HepG2 (cell line): ENCODE measurements at regions not wholly inside any gene's neighbourhood (a gene's known extent, or its start where the extent isn't known, plus 50 kb on each side); places are given as distances from the start of the nearest gene placed in this dataset.

ENCODE experiments used
- ATAC-seq: fragments of 200-7000 bp; cut with Tn5 transposase; 3 replicates; pipeline ENCODE4 v1.9.1; 2020; ENCODE audit warnings: mild to moderate bottlenecking, moderate library complexity
- BruUV-seq: library from RNA; stranded (reverse); fragments of 400-500 nt; replicated peaks from 2 replicates; lab custom pipeline; 2021; lab: Mats Ljungman, UMichigan
- CTCF ChIA-PET: fragments of 300-600 bp; formaldehyde crosslinking; extraction: SDS; loops from one replicate; lab custom pipeline; 2021; ENCODE audit warnings: low total read pairs, inconsistent platforms, low intra/inter-chr PET ratio; lab: Yijun Ruan, JAX
- POLR2A ChIA-PET: fragments of 350-600 bp; sonication (Branson Sonifier 250); formaldehyde crosslinking; loops from one replicate; lab custom pipeline; 2020; ENCODE audit warnings: antibody characterized with exemption, inconsistent platforms; lab: Yijun Ruan, JAX
- DNase-seq: peaks from one replicate; pipeline ENCODE4 v3.0.0-alpha.2; 2015; ENCODE audit warnings: low spot score
- FAIRE-seq: peaks from 3 replicates; lab custom pipeline; 2011; peaks lifted over from hg19 to GRCh38; lab: Jason Lieb, UNC
- H2AFZ ChIP-seq: one replicate; pipeline ENCODE4 v1.6.1; 2011; ENCODE audit warnings: low read length, inconsistent platforms
- H3K27ac ChIP-seq: fragments of 300-600 bp; 3 replicates; pipeline ENCODE4 v1.8.0; 2011; ENCODE audit warnings: mixed run types, mild to moderate bottlenecking, mixed read lengths, low read length, inconsistent platforms; ENCODE audit not compliant: insufficient read depth; ENCODE audit errors: extremely low read length
- H3K27me3 ChIP-seq, 2 experiments: fragments of 200-600 bp in 1 of 2; 2 replicates in 1 of 2; 3 replicates in 1 of 2; pipeline versions ENCODE4 v1.6.0 to v1.8.0; 2011; ENCODE audit warnings: low read length in 2 of 2, mild to moderate bottlenecking in 2 of 2, moderate library complexity in 2 of 2, inconsistent platforms in 1 of 2; ENCODE audit not compliant: insufficient read depth in 2 of 2, control insufficient read depth in 1 of 2
- H3K36me3 ChIP-seq, 2 experiments: fragments of 200-600 bp in 1 of 2; replicated peaks in 1 of 2; 2 replicates in 1 of 2; 3 replicates in 1 of 2; pipeline versions ENCODE4 v1.5.1 to v1.8.0; 2011; ENCODE audit warnings: low read length in 2 of 2, inconsistent platforms in 1 of 2; ENCODE audit not compliant: insufficient read depth in 2 of 2, control insufficient read depth in 1 of 2
- H3K4me1 ChIP-seq: 2 replicates; pipeline ENCODE4 v1.5.1; 2012; ENCODE audit warnings: low read length, inconsistent platforms; ENCODE audit not compliant: insufficient read depth
- H3K4me2 ChIP-seq: 2 replicates; pipeline ENCODE4 v1.6.0; 2011; ENCODE audit warnings: low read depth, low read length, inconsistent platforms
- H3K4me3 ChIP-seq, 3 experiments: fragments of 200-600 bp in 1 of 3; sonication (generic), shearing (Covaris generic) in 1 of 3; replicated peaks in 1 of 3; 2 replicates each; pipeline ENCODE4 v1.5.1; 2011 to 2016; ENCODE audit warnings: low read length in 3 of 3, inconsistent platforms in 2 of 3, low read depth in 2 of 3, mild to moderate bottlenecking in 2 of 3, control low read depth in 1 of 3, mixed read lengths in 1 of 3; ENCODE audit not compliant: insufficient read depth in 1 of 3
- H3K79me2 ChIP-seq: one replicate; pipeline ENCODE4 v1.6.1; 2011; ENCODE audit warnings: low read length, inconsistent platforms; ENCODE audit not compliant: insufficient read depth
- H3K9ac ChIP-seq: 2 replicates; pipeline ENCODE4 v1.6.0; 2011; ENCODE audit warnings: mild to moderate bottlenecking, low read depth, low read length, inconsistent platforms; ENCODE audit not compliant: insufficient read depth
- H3K9me3 ChIP-seq: 2 replicates; pipeline ENCODE4 v1.5.1; 2012; ENCODE audit warnings: mild to moderate bottlenecking, low read length
- H4K20me1 ChIP-seq: 2 replicates; pipeline ENCODE4 v1.6.0; 2011; ENCODE audit warnings: inconsistent platforms, mild to moderate bottlenecking, low read length, moderate library complexity; ENCODE audit not compliant: insufficient read depth
- KLF6 ChIP-seq: IDR thresholded peaks from 2 replicates; pipeline ENCODE4 v1.8.0; 2016; ENCODE audit warnings: missing biosample characterization, missing genetic modification reagents
- MLX ChIP-seq: IDR thresholded peaks from 2 replicates; pipeline ENCODE4 v1.6.1; 2016
- RFXANK ChIP-seq: IDR thresholded peaks from 2 replicates; pipeline ENCODE4 v1.6.1; 2016
- YEATS4 ChIP-seq: sonication (generic); formaldehyde crosslinking; IDR thresholded peaks from 2 replicates; pipeline ENCODE4 v1.4.0; 2020; ENCODE audit warnings: missing genetic modification reagents, borderline replicate concordance
- ZNF274 ChIP-seq: sonication (generic); formaldehyde crosslinking; IDR thresholded peaks from 2 replicates; pipeline ENCODE4 v1.5.1; 2020; ENCODE audit warnings: mild to moderate bottlenecking, missing genetic modification reagents
- ZNF34 ChIP-seq: sonication (generic); formaldehyde crosslinking; IDR thresholded peaks from 2 replicates; pipeline ENCODE4 v1.4.0; 2020; ENCODE audit warnings: mild to moderate bottlenecking, missing genetic modification reagents, borderline replicate concordance
- ZNF550 ChIP-seq: sonication (generic); formaldehyde crosslinking; IDR thresholded peaks from 2 replicates; pipeline ENCODE4 v1.4.0; 2020; ENCODE audit warnings: mild to moderate bottlenecking, missing genetic modification reagents, borderline replicate concordance
- ZNF672 ChIP-seq: sonication (generic); formaldehyde crosslinking; IDR thresholded peaks from 2 replicates; pipeline ENCODE4 v1.8.1; 2022; ENCODE audit warnings: missing genetic modification reagents
- WGBS: methylation state at CpG from one replicate; pipeline ENCODE4 v1.1.6; 2017; ENCODE audit warnings: low lambda C conversion rate; 5-methylcytosine and 5-hydroxymethylcytosine counted together
- in situ Hi-C: cut with HindIII; loops from 2 replicates; pipeline ENCODE4 v1.10.0; 2017; ENCODE audit warnings: low pct_unique_long_range_greater_than_20kb; ENCODE audit not compliant: extremely low pct_ligation_motif_present
- intact Hi-C: fragments of 100-400 bp; cut with micrococcal nuclease; formaldehyde crosslinking; loops from one replicate; pipeline ENCODE4 v1.10.0; 2022; ENCODE audit not compliant: unreplicated experiment
- TF ChIP-seq, protein P1 (sequence below): sonication (generic); formaldehyde crosslinking; IDR thresholded peaks from 2 replicates; pipeline ENCODE4 v1.9.0; 2022; ENCODE audit warnings: low read depth, missing genetic modification reagents

DNA sequence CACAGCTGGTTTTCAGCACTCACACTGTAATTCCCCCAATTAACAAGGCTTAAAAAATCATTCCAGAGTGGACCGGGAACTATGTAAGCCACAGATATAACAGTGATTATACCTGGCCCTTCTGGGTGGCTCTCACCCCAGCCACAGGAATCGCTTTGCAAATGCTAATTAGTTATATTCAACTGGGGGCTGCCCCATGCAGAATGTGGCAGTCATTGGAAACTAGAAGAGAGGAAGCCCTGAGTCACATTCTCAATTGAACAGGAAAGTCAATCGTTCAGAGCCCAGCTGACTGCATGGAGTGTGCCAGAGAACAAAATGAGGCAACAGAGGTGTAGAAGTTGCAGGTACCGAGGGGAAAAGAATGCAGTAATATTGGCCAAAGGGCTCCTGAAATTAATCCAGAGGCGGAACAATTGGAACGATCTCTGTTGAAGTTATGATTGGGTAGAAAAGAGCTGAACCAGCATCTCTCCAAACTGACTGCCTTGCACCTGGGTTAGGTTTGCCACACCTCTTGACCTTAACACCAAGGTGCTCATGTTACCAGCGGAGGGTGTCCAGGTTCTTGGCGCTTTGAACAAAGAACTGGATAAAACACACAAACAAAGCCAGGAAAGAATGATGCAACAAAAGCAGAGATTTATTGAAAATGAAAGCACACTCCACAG, 909.7 kb upstream of the AUTS2 start:
- no peak for DNase-seq
- no peaks in the 10 kb centered on the region for H3K4me1 ChIP-seq
- TF ChIP-seq ZNF550 (CRISPR knock-in tag) (no peak), YEATS4 (CRISPR knock-in tag) (no peak), KLF6 (CRISPR knock-in tag) (no peak)
- no TSS peak for BruUV-seq
- H3K9me3 ChIP-seq = peaks cover 6% of the 10 kb centered on the region
- no peaks in the 10 kb centered on the region for H3K27me3 ChIP-seq
- CTCF ChIA-PET = no interaction called here
- intact Hi-C loops (no loop called here), in situ Hi-C loops (no loop called here)
- ATAC-seq = no peak
- no peaks in the 10 kb centered on the region for H4K20me1 ChIP-seq
- no peak for FAIRE-seq
- H3K27ac ChIP-seq = no peak overlapping the region
- H3K79me2 ChIP-seq = no peaks in the 10 kb centered on the region
- POLR2A ChIA-PET = no interaction called here
- H3K4me2 ChIP-seq = no peak overlapping the region
- no peak overlapping the region for H2AFZ ChIP-seq
- no peak overlapping the region for H3K9ac ChIP-seq
- WGBS = 31% methylated on average over 8 of the region's 8 CpGs
- no peak overlapping the region for H3K4me3 ChIP-seq
- no peaks in the 10 kb centered on the region for H3K36me3 ChIP-seq

DNA sequence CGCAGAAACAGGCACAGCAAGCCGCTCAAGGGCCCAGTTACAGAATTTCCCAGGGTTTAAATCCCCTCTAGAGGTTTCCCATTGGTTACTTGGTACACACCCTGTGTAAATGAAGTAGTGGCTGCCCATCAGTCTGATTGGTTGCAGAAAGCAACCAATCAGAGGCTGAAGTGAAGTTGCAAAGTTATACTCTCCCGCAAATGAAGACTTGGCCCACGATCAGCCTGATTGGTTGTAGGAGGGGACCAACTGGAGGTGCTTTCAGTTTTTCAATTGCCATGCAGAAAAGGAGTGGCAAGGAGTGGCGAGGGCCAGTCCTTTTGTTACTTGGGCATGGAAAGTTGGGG, 909.2 kb upstream of the AUTS2 start:
- no peak for DNase-seq
- Histone ChIP-seq H3K27ac (no peak overlapping the region), H3K79me2 (no peaks in the 10 kb centered on the region), H3K4me3 (no peak overlapping the region), H3K9ac (no peak overlapping the region), H3K9me3 (peaks cover 9% of the 10 kb centered on the region), H3K36me3 (no peaks in the 10 kb centered on the region), H2AFZ (no peak overlapping the region), H4K20me1 (no peaks in the 10 kb centered on the region), H3K4me2 (no peak overlapping the region), H3K4me1 (no peaks in the 10 kb centered on the region), H3K27me3 (no peaks in the 10 kb centered on the region)
- POLR2A ChIA-PET = no interaction called here
- no TSS peak for BruUV-seq
- CTCF ChIA-PET = no interaction called here
- intact Hi-C loops (no loop called here), in situ Hi-C loops (no loop called here)
- WGBS = 5% methylated on average over 5 of the region's 5 CpGs
- TF ChIP-seq ZNF274 = no peak
- no peak for TF ChIP-seq MLX (CRISPR knock-in tag)
- TF ChIP-seq ZNF34 = no peak
- TF ChIP-seq ZNF672 (CRISPR knock-in tag) = no peak
- TF ChIP-seq RFXANK (CRISPR knock-in tag) = no peak
- TF ChIP-seq, protein P1, sequence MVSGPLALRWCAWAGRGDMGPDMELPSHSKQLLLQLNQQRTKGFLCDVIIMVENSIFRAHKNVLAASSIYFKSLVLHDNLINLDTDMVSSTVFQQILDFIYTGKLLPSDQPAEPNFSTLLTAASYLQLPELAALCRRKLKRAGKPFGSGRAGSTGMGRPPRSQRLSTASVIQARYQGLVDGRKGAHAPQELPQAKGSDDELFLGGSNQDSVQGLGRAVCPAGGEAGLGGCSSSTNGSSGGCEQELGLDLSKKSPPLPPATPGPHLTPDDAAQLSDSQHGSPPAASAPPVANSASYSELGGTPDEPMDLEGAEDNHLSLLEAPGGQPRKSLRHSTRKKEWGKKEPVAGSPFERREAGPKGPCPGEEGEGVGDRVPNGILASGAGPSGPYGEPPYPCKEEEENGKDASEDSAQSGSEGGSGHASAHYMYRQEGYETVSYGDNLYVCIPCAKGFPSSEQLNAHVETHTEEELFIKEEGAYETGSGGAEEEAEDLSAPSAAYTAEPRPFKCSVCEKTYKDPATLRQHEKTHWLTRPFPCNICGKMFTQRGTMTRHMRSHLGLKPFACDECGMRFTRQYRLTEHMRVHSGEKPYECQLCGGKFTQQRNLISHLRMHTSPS (CRISPR knock-in tag) = no peak
- no peak for FAIRE-seq
- ATAC-seq = no peak
